HCT116 (cell line): ENCODE measurements at regions not wholly inside any gene's neighbourhood (a gene's known extent, or its start where the extent isn't known, plus 50 kb on each side); places are given as distances from the start of the nearest gene placed in this dataset.

Source experiments
- ATAC-seq: fragments of 200-7000 bp; cut with Tn5 transposase; 2 replicates; pipeline ENCODE4 v1.9.1; 2020; ENCODE audit warnings: mild to moderate bottlenecking, moderate library complexity
- BruUV-seq: library from RNA; stranded (reverse); fragments of 400-500 nt; replicated peaks from 2 replicates; lab custom pipeline; 2021; lab: Mats Ljungman, UMichigan
- CTCF ChIA-PET: fragments of 300-600 bp; sonication (Branson Sonifier 250); formaldehyde crosslinking; loops from one replicate; lab custom pipeline; 2021; ENCODE audit warnings: antibody characterized with exemption; lab: Charles Lee
- POLR2A ChIA-PET: fragments of 300-600, 350-600 bp; sonication (Branson Sonifier 250); formaldehyde crosslinking; loops from one replicate; lab custom pipeline; 2021; ENCODE audit warnings: antibody characterized with exemption; lab: Charles Lee
- RAD21 ChIA-PET, 2 experiments: fragments of 300-600 bp; sonication (Branson Sonifier 250); formaldehyde crosslinking; loops; one replicate each; lab custom pipeline; 2023; ENCODE audit warnings: low total read pairs in 2 of 2; ENCODE audit not compliant: uncharacterized antibody in 2 of 2, unreplicated experiment in 2 of 2, low non-redundant PET in 1 of 2; lab: Charles Lee
- DNase-seq: peaks from one replicate; pipeline ENCODE4 v3.0.0-alpha.2; 2010; ENCODE audit warnings: low read depth, low spot score
- H2AFZ ChIP-seq: fragments of 200-600 bp; shearing (Covaris generic), sonication (generic); 2 replicates; pipeline ENCODE4 v1.6.1; 2017; ENCODE audit warnings: low read depth, mixed run types, mixed read lengths, antibody characterized with exemption, low read length; ENCODE audit not compliant: poor library complexity, severe bottlenecking
- H3K27ac ChIP-seq: 2 replicates; pipeline ENCODE4 v1.5.1; 2012; ENCODE audit warnings: low read depth, low read length
- H3K27me3 ChIP-seq: fragments of 200-600 bp; sonication (generic); 2 replicates; pipeline ENCODE4 v1.6.1; 2016; ENCODE audit warnings: mixed run types, low read length, mixed read lengths; ENCODE audit not compliant: insufficient read depth
- H3K36me3 ChIP-seq, 2 experiments: fragments of 200-500 bp in 1 of 2; fragments of 200-600 bp in 1 of 2; sonication (Bioruptor generic) in 1 of 2; sonication (generic) in 1 of 2; 2 replicates each; pipeline versions ENCODE4 v1.5.1 to v1.6.1; 2014 to 2016; ENCODE audit warnings: low read length in 2 of 2, inconsistent platforms in 1 of 2, mixed read lengths in 1 of 2, mixed run types in 1 of 2; ENCODE audit not compliant: insufficient read depth in 2 of 2, control insufficient read depth in 1 of 2
- H3K4me1 ChIP-seq, 2 experiments: fragments of 200-600 bp in 1 of 2; sonication (generic) in 1 of 2; 2 replicates each; pipeline versions ENCODE4 v1.5.1 to v1.6.1; 2012 to 2017; ENCODE audit warnings: low read length in 2 of 2, inconsistent platforms in 1 of 2, mild to moderate bottlenecking in 1 of 2, mixed read lengths in 1 of 2, mixed run types in 1 of 2, moderate library complexity in 1 of 2; ENCODE audit not compliant: insufficient read depth in 2 of 2, control insufficient read depth in 1 of 2
- H3K4me2 ChIP-seq: fragments of 200-600 bp; sonication (generic); 2 replicates; pipeline ENCODE4 v1.6.1; 2017; ENCODE audit warnings: mixed run types, low read length, mixed read lengths
- H3K4me3 ChIP-seq, 2 experiments: fragments of 200-600 bp in 1 of 2; sonication (generic) in 1 of 2; replicated peaks in 1 of 2; 2 replicates each; pipeline ENCODE4 v1.5.1; 2011 to 2016; ENCODE audit warnings: low read length in 2 of 2, control low read depth in 1 of 2, low read depth in 1 of 2, mild to moderate bottlenecking in 1 of 2, mixed read lengths in 1 of 2, mixed run types in 1 of 2
- H3K79me2 ChIP-seq: fragments of 200-600 bp; sonication (generic); 2 replicates; pipeline ENCODE4 v1.6.1; 2017; ENCODE audit warnings: mild to moderate bottlenecking, mixed run types, low read length, moderate library complexity, mixed read lengths; ENCODE audit not compliant: insufficient read depth
- H3K9ac ChIP-seq: fragments of 200-600 bp; sonication (generic); 2 replicates; pipeline ENCODE4 v1.6.1; 2016; ENCODE audit warnings: low read length, mixed read lengths
- H3K9me2 ChIP-seq: fragments of 200-600 bp; sonication (generic), shearing (Covaris generic); 2 replicates; pipeline ENCODE4 v1.6.1; 2017; ENCODE audit warnings: mixed run types, mild to moderate bottlenecking, moderate library complexity; ENCODE audit not compliant: insufficient read depth
- H3K9me3 ChIP-seq, 2 experiments: fragments of 200-500 bp in 1 of 2; fragments of 200-600 bp in 1 of 2; sonication (Bioruptor generic) in 1 of 2; sonication (generic) in 1 of 2; 2 replicates each; pipeline ENCODE4 v1.6.1; 2014 to 2017; ENCODE audit warnings: low read length in 2 of 2, mixed read lengths in 2 of 2, inconsistent platforms in 1 of 2, low read depth in 1 of 2, mild to moderate bottlenecking in 1 of 2, mixed run types in 1 of 2, moderate library complexity in 1 of 2; ENCODE audit not compliant: control insufficient read depth in 1 of 2, insufficient read depth in 1 of 2
- H4K20me1 ChIP-seq: fragments of 200-600 bp; sonication (generic), shearing (Covaris generic); 2 replicates; pipeline ENCODE4 v1.6.1; 2017; ENCODE audit warnings: mixed run types, mild to moderate bottlenecking, moderate library complexity; ENCODE audit not compliant: insufficient read depth
- CEBPB ChIP-seq: IDR thresholded peaks from 2 replicates; pipeline ENCODE4 v1.6.1; 2012; ENCODE audit warnings: low read depth
- ELF1 ChIP-seq: IDR thresholded peaks from 2 replicates; pipeline ENCODE4 v1.6.1; 2012; ENCODE audit warnings: low read depth, borderline replicate concordance
- POLR2A ChIP-seq: IDR thresholded peaks from 2 replicates; pipeline ENCODE4 v1.7.0; 2011; ENCODE audit warnings: borderline replicate concordance; ENCODE audit not compliant: insufficient read depth, insufficient read length; ENCODE audit errors: extremely low read depth
- RAD21 ChIP-seq: IDR thresholded peaks from 2 replicates; pipeline ENCODE4 v1.6.1; 2012; ENCODE audit warnings: low read depth, mild to moderate bottlenecking
- SRF ChIP-seq: IDR thresholded peaks from 2 replicates; pipeline ENCODE4 v1.6.1; 2012; ENCODE audit warnings: low read depth
- intact Hi-C: fragments of 100-400 bp; cut with micrococcal nuclease; formaldehyde crosslinking; loops from 2 replicates; pipeline ENCODE4 v1.10.0; 2022
- TF ChIP-seq, protein P1 (sequence below), 3 experiments: fragments of 200-600 bp in 1 of 3; sonication (generic) in 1 of 3; IDR thresholded peaks in 2 of 3; conservative IDR thresholded peaks in 1 of 3; 2 replicates each; pipeline ENCODE4 v1.5.1; 2012 to 2017; ENCODE audit warnings: low read depth in 2 of 3, low read length in 2 of 3, antibody characterized with exemption in 1 of 3, borderline replicate concordance in 1 of 3, control low read depth in 1 of 3, mild to moderate bottlenecking in 1 of 3, mixed read lengths in 1 of 3, mixed run types in 1 of 3, moderate library complexity in 1 of 3; ENCODE audit not compliant: insufficient read depth in 1 of 3
- TF ChIP-seq, protein P2 (sequence below): IDR thresholded peaks from 2 replicates; pipeline ENCODE4 v1.6.1; 2011; ENCODE audit warnings: mild to moderate bottlenecking, low read length, moderate library complexity; ENCODE audit not compliant: insufficient replicate concordance; ENCODE audit errors: extremely low read depth

DNA sequence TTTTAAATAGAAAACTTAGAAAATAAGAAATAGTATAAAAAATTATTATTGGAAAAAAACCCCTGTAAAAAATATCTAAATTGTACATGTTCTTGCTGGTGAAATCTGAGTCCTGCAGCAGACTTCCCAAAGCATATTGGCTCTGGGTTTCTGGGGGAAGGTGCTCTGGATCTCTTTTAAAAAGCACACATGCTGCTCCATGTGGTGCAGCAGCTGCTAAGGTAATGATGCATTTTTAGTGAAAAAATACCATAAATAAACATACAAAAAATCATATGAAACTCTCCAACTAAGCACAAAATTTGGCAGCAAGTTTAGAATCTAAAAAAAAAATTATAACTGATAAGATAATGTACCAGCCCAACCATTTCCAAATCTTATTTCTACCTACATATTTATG, 216.5 kb downstream of the GPD2 start:
- no peaks in the 10 kb centered on the region for H3K9me3 ChIP-seq
- TF ChIP-seq, protein P1, sequence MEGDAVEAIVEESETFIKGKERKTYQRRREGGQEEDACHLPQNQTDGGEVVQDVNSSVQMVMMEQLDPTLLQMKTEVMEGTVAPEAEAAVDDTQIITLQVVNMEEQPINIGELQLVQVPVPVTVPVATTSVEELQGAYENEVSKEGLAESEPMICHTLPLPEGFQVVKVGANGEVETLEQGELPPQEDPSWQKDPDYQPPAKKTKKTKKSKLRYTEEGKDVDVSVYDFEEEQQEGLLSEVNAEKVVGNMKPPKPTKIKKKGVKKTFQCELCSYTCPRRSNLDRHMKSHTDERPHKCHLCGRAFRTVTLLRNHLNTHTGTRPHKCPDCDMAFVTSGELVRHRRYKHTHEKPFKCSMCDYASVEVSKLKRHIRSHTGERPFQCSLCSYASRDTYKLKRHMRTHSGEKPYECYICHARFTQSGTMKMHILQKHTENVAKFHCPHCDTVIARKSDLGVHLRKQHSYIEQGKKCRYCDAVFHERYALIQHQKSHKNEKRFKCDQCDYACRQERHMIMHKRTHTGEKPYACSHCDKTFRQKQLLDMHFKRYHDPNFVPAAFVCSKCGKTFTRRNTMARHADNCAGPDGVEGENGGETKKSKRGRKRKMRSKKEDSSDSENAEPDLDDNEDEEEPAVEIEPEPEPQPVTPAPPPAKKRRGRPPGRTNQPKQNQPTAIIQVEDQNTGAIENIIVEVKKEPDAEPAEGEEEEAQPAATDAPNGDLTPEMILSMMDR (IDR thresholded peaks at IDR 0.05 in 2 of 3, conservative IDR thresholded peaks at IDR 0.05 in 1 of 3; ENCODE audit: borderline replicate concordance in 1 of 3, insufficient read depth in 1 of 3, low read depth in 2 of 3, low read length in 2 of 3): no peak
- no peak for TF ChIP-seq SRF
- no peak for TF ChIP-seq ELF1
- TF ChIP-seq RAD21: no peak
- TF ChIP-seq POLR2A: no peak
- TF ChIP-seq, protein P2, sequence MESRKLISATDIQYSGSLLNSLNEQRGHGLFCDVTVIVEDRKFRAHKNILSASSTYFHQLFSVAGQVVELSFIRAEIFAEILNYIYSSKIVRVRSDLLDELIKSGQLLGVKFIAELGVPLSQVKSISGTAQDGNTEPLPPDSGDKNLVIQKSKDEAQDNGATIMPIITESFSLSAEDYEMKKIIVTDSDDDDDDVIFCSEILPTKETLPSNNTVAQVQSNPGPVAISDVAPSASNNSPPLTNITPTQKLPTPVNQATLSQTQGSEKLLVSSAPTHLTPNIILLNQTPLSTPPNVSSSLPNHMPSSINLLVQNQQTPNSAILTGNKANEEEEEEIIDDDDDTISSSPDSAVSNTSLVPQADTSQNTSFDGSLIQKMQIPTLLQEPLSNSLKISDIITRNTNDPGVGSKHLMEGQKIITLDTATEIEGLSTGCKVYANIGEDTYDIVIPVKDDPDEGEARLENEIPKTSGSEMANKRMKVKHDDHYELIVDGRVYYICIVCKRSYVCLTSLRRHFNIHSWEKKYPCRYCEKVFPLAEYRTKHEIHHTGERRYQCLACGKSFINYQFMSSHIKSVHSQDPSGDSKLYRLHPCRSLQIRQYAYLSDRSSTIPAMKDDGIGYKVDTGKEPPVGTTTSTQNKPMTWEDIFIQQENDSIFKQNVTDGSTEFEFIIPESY: no peak
- no peak for TF ChIP-seq CEBPB
- TF ChIP-seq, all 23 proteins: peak for 0
- no peaks in the 10 kb centered on the region for H3K4me1 ChIP-seq
- H3K9ac ChIP-seq: no peak overlapping the region
- no peaks in the 10 kb centered on the region for H3K9me2 ChIP-seq
- no peaks in the 10 kb centered on the region for H3K79me2 ChIP-seq
- ATAC-seq (no peak), DNase-seq (no peak)
- BruUV-seq: no TSS peak
- no peak overlapping the region for H2AFZ ChIP-seq
- ChIA-PET CTCF (no interaction called here), POLR2A (no interaction called here), RAD21 (no interaction called here)
- H3K4me2 ChIP-seq: no peak overlapping the region
- no peaks in the 10 kb centered on the region for H3K27me3 ChIP-seq
- no peaks in the 10 kb centered on the region for H3K36me3 ChIP-seq
- H3K4me3 ChIP-seq: no peak overlapping the region
- intact Hi-C loops: no loop called here
- H4K20me1 ChIP-seq: no peaks in the 10 kb centered on the region
- no peak overlapping the region for H3K27ac ChIP-seq
